Aorta (tissue), 5 donors: ENCODE measurements at regions not wholly inside any gene's neighbourhood (a gene's known extent, or its start where the extent isn't known, plus 50 kb on each side); places are given as distances from the start of the nearest gene placed in this dataset.

Source experiments
- ATAC-seq: fragments of 200-7000 bp; cut with Tn5 transposase; one replicate; pipeline ENCODE4 v1.9.1; 2022; ENCODE audit warnings: moderate library complexity; ENCODE audit not compliant: low FRiP score
- DNase-seq, 2 donors: peaks; one replicate each; pipeline ENCODE4 v3.0.0-alpha.2; 2020
- H3K27ac ChIP-seq, 2 donors: one replicate each; pipeline ENCODE4 v1.5.1; 2013; ENCODE audit warnings: low read length in 2 of 2, mild to moderate bottlenecking in 2 of 2, moderate library complexity in 2 of 2, control low read depth in 1 of 2, inconsistent platforms in 1 of 2, low read depth in 1 of 2
- H3K27me3 ChIP-seq, 2 donors: one replicate each; pipeline ENCODE4 v1.6.1; 2013; ENCODE audit warnings: control low read depth in 1 of 2, low read length in 1 of 2, mild to moderate bottlenecking in 1 of 2, moderate library complexity in 1 of 2; ENCODE audit not compliant: insufficient read depth in 2 of 2, control insufficient read depth in 1 of 2
- H3K36me3 ChIP-seq, 2 donors: one replicate each; pipeline ENCODE4 v1.6.1; 2013; ENCODE audit warnings: control low read depth in 1 of 2, low read length in 1 of 2, mild to moderate bottlenecking in 1 of 2; ENCODE audit not compliant: insufficient read depth in 2 of 2, control insufficient read depth in 1 of 2
- H3K4me1 ChIP-seq, 2 donors: one replicate each; pipeline ENCODE4 v1.6.1; 2013; ENCODE audit warnings: low read length in 2 of 2, control low read depth in 1 of 2, mild to moderate bottlenecking in 1 of 2, moderate library complexity in 1 of 2; ENCODE audit not compliant: insufficient read depth in 2 of 2, control insufficient read depth in 1 of 2
- H3K4me3 ChIP-seq, 2 donors: one replicate each; pipeline ENCODE4 v1.5.1; 2013; ENCODE audit warnings: low read length in 2 of 2, control low read depth in 1 of 2, mild to moderate bottlenecking in 1 of 2
- H3K9me3 ChIP-seq: one replicate; pipeline ENCODE4 v1.6.1; 2013; ENCODE audit warnings: mild to moderate bottlenecking, low read length; ENCODE audit not compliant: control insufficient read depth
- whole genome bisulfite sequencing, 2 donors: extraction: QIAGEN DNeasy Blood & Tissue Kit; methylation state at CpG; one replicate each; pipeline ENCODE4 v1.1.7; 2013; 5-methylcytosine and 5-hydroxymethylcytosine counted together
- intact Hi-C, 2 donors: fragments of 100-400 bp; cut with DNase I; formaldehyde crosslinking; loops; one replicate each; pipeline versions ENCODE4 v1.14.2 to v1.15.0; 2022
- donor health status: healthy with polysubstance abuse.
- donor health status: Bipolar disorder and iron deficiency.
- donor health status: DM: no; HTN: no; CAD: no.
- donor health status: DM: no; HTN: no; CAD: no.
- donor health status: DM: yes; HTN: yes; CAD: no.

DNA sequence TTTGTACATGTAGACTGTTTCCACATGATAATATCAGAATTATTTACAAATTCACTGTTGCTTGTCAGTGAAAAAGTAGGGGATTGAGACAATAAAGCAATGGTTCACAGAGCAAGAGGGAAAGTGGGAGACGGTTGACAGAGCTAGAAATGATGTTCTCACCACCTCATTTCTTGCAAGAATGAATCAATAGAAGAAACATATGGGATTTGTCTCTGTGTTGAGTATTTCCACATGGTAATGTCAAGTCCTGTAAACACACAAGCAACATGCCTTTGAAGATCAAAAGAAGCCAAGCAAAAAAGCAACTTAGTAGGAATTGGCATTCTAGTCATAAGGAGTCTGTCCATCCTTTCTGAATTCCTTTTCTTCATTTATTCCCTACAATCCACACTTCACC lies 1806.6 kb upstream of the AGA start:
- no peak overlapping the region for H3K4me3 ChIP-seq
- ATAC-seq (no peak), DNase-seq (no peak)
- no peaks in the 10 kb centered on the region for H3K9me3 ChIP-seq
- intact Hi-C loops: no loop called here
- H3K27ac ChIP-seq: no peak overlapping the region
- H3K27me3 ChIP-seq: no peaks in the 10 kb centered on the region
- H3K4me1 ChIP-seq: no peaks in the 10 kb centered on the region
- WGBS, 2 donors: 17 to 51% methylated on average over 1 of the region's 1 CpG
- H3K36me3 ChIP-seq: no peaks in the 10 kb centered on the region

- Histone ChIP-seq H3K36me3 (no peaks in the 10 kb centered on the region), H3K4me3 (no peak overlapping the region), H3K9me3 (peaks cover 2% of the 10 kb centered on the region), H3K27me3 (no peaks in the 10 kb centered on the region), H3K4me1 (no peaks in the 10 kb centered on the region), H3K27ac (no peak overlapping the region)
- ATAC-seq (no peak), DNase-seq (no peak)
- intact Hi-C loops: no loop called here
- WGBS, 2 donors: 88 to 95% methylated on average over 2 of the region's 2 CpGs
Measured at GRCh38 chr4:179268791-179269190, 1826.6 kb upstream of the AGA start.

GRCh38 chr4:179272282-179272681 lies 1830.0 kb upstream of the AGA start:
- intact Hi-C loops: no loop called here
- no peak overlapping the region for H3K27ac ChIP-seq
- no peaks in the 10 kb centered on the region for H3K27me3 ChIP-seq
- ATAC-seq: no peak
- DNase-seq: no peak
- no peaks in the 10 kb centered on the region for H3K36me3 ChIP-seq
- H3K4me3 ChIP-seq: no peak overlapping the region
- peaks cover 4% of the 10 kb centered on the region for H3K9me3 ChIP-seq
- H3K4me1 ChIP-seq: no peaks in the 10 kb centered on the region

DNA sequence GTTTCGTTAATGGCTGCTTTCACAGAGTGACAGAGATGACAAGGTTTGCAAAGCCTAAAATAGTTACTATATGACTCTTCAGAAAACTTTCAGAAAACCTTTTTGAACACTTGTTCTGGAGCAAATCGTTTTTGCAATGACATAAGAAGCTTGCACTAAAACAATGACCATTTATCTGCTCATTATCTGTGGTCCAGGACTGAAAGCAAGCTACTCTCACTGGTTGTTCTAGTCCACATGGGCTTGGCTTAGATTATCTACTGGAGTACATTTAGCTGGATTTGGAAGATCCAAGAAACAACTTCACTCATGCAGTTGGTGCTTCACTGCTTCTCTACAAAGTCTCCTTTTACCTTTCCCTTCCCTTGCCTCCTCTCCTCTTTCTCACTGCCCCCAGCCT lies 1836.4 kb upstream of the AGA start:
- no peak for ATAC-seq
- peaks cover 2% of the 10 kb centered on the region for H3K9me3 ChIP-seq

DNA sequence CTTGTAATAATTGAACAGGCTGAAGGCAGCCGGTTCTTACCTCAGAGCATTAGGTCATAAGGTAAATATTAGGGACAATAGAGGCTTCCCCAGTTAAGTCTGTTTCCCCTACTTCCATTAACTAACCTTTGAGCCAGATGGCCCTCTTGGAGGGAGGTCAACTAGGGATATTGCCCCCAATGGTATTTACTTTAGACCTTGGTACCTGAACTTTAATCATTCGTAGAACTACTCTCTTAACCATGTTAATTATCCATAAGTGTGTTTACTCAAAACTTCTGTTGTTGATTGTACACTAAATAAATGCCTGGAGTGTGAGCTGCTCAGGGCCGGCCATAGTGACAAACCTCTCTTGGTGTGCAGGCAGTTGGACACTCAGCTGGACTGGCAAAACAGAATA lies 1843.5 kb upstream of the AGA start:
- H3K9me3 ChIP-seq: no peaks in the 10 kb centered on the region
- no peaks in the 10 kb centered on the region for H3K4me1 ChIP-seq
- no peak for ATAC-seq
- H3K36me3 ChIP-seq: no peaks in the 10 kb centered on the region
- no peak for DNase-seq
- no peaks in the 10 kb centered on the region for H3K27me3 ChIP-seq
- H3K27ac ChIP-seq: no peak overlapping the region
- intact Hi-C loops: no loop called here
- no peak overlapping the region for H3K4me3 ChIP-seq
- 89 to 90% methylated on average over 3 of the region's 3 CpGs for WGBS, 2 donors

More for the DNA sequence above, 1836.4 kb upstream of the AGA start:
- Histone ChIP-seq H3K4me3 (no peak overlapping the region), H3K27ac (no peak overlapping the region), H3K27me3 (no peaks in the 10 kb centered on the region), H3K4me1 (no peaks in the 10 kb centered on the region), H3K36me3 (no peaks in the 10 kb centered on the region)
- 51 to 61% methylated on average over 2 of the region's 2 CpGs for WGBS, 2 donors
- no peak for DNase-seq
- intact Hi-C loops: no loop called here

- no peak overlapping the region for H3K4me3 ChIP-seq
- intact Hi-C loops: no loop called here
- no peaks in the 10 kb centered on the region for H3K27me3 ChIP-seq
- H3K9me3 ChIP-seq: no peaks in the 10 kb centered on the region
- ATAC-seq (no peak), DNase-seq (no peak)
- no peak overlapping the region for H3K27ac ChIP-seq
- no peaks in the 10 kb centered on the region for H3K36me3 ChIP-seq
- H3K4me1 ChIP-seq: no peaks in the 10 kb centered on the region
Measured at GRCh38 chr4:179291657-179292056, 1849.4 kb upstream of the AGA start.

GRCh38 chr4:179292468-179292867 lies 1850.2 kb upstream of the AGA start:
- no peak overlapping the region for H3K27ac ChIP-seq
- WGBS, 2 donors: 66 to 76% methylated on average over 1 of the region's 1 CpG
- DNase-seq: no peak
- no peaks in the 10 kb centered on the region for H3K36me3 ChIP-seq
- no peak overlapping the region for H3K4me3 ChIP-seq
- no peaks in the 10 kb centered on the region for H3K4me1 ChIP-seq
- intact Hi-C loops: no loop called here
- no peaks in the 10 kb centered on the region for H3K9me3 ChIP-seq
- H3K27me3 ChIP-seq: no peaks in the 10 kb centered on the region
- ATAC-seq: no peak

DNA sequence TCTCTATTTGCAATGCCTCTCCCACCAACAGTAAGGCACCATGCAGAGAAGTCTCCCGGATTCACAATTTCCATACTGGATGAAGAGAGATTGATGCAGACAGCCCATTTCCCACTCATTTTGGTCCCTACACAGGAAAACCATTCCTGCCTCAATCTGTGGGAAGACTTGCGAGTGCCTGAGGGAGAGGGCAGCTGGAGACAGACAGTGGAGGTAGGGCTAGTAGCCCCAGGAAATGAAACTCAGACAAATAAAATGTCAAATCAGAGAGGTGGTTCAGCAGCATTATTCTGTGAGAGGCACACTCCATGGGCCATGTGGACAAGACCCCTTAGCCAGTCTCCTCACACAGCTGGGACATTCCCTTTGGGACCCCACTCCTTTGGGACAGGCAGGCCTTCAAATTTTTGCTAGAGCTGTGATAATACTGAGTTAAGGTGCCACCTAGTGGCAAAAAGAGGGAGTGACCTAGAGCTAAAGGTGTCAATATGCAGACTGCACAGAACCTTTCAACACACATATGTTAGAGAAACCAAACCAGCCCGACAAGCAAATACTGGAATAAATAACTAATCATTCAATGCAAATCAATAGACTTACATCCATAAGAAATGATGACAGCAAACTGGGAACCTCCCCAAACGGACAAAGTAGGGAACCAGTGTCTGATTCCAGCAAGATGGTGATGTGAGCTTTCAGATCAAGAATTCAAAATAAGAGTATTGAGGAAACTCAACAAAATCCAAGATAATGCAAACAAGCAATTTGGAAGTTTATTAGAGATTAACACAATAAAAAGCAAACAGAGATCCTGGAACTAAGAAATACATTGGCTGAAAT lies 1865.3 kb upstream of the AGA start:
- Histone ChIP-seq H3K36me3 (no peaks in the 10 kb centered on the region), H3K9me3 (peaks cover 4% of the 10 kb centered on the region), H3K27me3 (no peaks in the 10 kb centered on the region), H3K27ac (no peak overlapping the region), H3K4me3 (no peak overlapping the region), H3K4me1 (no peaks in the 10 kb centered on the region)
- intact Hi-C loops: no loop called here
- DNase-seq (no peak), ATAC-seq (no peak)
- WGBS, 2 donors: 80 to 86% methylated on average over 4 of the region's 4 CpGs

- ATAC-seq: no peak
- Histone ChIP-seq H3K9me3 (no peaks in the 10 kb centered on the region), H3K4me1 (no peaks in the 10 kb centered on the region), H3K27ac (no peak overlapping the region), H3K4me3 (no peak overlapping the region), H3K27me3 (no peaks in the 10 kb centered on the region), H3K36me3 (no peaks in the 10 kb centered on the region)
- 80 to 100% methylated on average over 1 of the region's 1 CpG for WGBS, 2 donors
- intact Hi-C loops: no loop called here
- no peak for DNase-seq
Measured at GRCh38 chr4:179313823-179314222, 1871.6 kb upstream of the AGA start.
